Left cardiac atrium (tissue), 4 donors: ENCODE measurements at regions not wholly inside any gene's neighbourhood (a gene's known extent, or its start where the extent isn't known, plus 50 kb on each side); places are given as distances from the start of the nearest gene placed in this dataset.
A peak's percentile ranks its signal among the peaks of the same experiment; 100 is the strongest.
"Not testable (repeated sequence)": the region's sequence is repeated elsewhere in the genome, so short reads cannot be mapped to it uniquely, and the experiment has no call there.

ENCODE experiments used
- ATAC-seq, 2 donors: fragments of 200-7000 bp; cut with Tn5 transposase; one replicate each; pipeline ENCODE4 v1.9.1; 2020; ENCODE audit warnings: mild to moderate bottlenecking in 2 of 2, moderate library complexity in 2 of 2
- DNase-seq: peaks from one replicate; pipeline ENCODE4 v3.0.0-alpha.2; 2020
- intact Hi-C, 2 donors: fragments of 100-400 bp; cut with DNase I; formaldehyde crosslinking; loops; one replicate each; pipeline versions ENCODE4 v1.14.1 to v1.15.1; 2022 to 2023
- donor health status: DM: no; HTN: yes; CAD: no.
- donor health status: DM: no; HTN: yes; CAD: no; lungs with severe emphysema.
- donor health status: DM: yes; HTN: yes; CAD: no.
- donor health status: Dilated cardiomyopathy.

DNA sequence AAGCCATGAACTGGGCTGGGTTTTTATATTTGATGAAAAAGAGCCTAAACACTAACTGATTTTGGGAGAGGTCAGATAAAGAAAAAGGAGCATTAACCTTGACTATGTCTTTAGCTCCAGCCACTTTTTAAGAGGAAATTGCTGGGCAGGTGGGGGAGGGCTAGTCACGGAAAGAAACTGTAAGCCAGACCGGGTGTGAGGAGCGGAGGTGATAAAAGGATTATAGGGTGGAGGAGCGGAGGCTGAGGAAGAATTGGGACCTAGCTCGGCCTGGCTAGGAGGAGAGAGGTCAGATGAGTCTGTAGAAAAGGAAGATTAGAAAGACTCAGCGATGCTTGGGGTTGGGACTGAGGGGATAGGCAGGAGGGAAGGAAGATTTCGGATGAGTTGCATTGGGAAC lies 117.5 kb upstream of the INTU start:
- intact Hi-C loops, ATAC-seq, DNase-seq: not testable (repeated sequence)

DNA sequence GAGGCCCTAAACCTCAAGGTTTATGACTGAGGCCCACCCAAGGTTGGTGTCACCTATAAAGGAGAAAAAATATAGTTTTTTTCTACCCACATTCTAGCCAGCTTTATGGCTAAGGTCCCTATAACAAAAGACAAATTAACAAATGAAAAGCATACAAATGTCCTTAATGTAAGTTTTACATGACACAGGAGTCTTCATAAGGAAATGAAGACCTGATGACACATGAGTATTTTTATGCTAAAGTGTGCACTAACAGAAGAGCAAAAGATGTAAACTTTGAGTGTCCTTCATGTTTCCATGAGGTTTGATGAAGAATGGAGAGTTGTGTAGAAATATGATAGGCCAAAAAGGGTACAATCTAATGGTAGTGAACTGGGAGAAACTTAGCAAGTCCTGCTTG lies 114.7 kb upstream of the INTU start:
- intact Hi-C loops, result no loop called here
- ATAC-seq, result no peak
- no peak for DNase-seq

DNA sequence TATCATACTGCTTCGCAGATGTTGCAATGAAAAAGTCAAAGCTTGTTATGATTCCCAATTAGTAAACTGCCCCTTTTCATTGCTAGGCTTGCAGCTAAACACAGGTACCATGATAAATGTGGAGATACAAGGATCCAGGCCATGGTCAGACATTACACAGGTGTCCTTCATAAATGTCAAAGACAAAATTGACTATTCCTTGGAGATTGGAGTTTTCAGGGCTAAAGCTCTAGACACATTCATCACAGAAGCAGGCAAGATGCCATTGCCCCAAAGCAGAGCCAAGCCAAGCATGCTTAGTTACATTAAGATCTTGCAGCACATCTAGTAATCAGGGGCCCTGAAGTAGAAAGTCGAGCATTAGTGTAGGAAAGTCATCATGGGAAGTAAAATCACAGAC lies 111.3 kb upstream of the INTU start:
- DNase-seq (peak; percentile 34), ATAC-seq (no peak)
- intact Hi-C loops, result no loop called here

DNA sequence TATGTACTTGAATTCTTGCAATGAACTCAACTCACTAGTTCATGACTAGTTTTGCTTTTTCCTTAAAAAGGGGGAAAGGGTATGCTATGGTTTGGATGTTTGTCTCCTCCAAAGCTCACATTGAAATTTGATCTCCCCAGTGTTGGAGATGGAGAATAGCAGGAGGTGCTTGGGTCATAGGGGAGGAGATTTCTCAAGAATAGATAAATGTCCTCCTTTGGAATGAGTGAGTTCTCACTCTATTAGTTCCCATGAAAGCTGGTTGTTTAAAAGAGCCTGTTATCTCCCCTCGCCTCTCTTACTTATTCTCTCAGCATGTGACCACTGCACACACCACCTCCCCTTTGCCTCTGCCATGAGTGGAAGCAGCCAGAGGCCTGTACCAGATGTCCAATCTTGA lies 109.4 kb upstream of the INTU start:
- ATAC-seq, result no peak
- no peak for DNase-seq
- intact Hi-C loops, result no loop called here

DNA sequence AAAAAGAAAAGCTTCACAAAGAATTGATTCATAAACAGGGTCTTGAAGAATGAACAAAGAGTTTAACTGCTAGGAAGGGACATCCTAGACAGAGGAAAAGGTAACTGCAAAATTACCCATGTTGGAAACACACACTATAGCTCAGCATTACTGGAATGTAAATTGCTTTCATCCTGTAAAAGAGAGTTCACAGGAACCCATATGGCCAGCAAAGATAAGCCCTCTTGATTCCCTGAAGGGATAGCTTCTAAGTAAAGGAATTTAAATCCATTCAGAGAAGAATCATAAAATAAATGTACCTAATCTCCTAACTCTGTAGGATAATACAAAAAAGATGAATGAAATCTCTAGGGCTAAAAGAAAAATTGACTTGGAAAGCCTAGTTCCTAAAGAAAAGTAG lies 107.1 kb upstream of the INTU start:
- intact Hi-C loops, result no loop called here
- ATAC-seq (no peak), DNase-seq (no peak)

DNA sequence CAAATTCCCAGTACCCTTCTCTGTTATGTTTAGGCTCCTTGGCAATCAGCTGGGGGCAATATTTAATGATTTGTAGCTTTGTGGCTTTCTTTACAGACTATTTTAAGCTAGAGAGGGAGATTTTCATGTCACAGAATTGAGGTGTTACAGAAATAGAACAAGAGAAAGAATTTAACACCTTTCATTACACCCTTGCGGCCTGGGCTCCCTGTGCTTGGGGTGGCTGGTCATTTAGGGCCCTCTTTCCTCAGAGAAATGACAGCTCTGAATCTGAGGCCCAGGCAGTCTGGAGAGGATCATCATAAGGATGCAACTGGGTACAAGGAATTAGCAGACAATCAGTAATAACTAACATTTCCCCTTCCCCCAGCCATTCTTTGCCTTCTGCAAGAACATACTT lies 104.5 kb upstream of the INTU start:
- intact Hi-C loops, result no loop called here
- DNase-seq (no peak), ATAC-seq (peak; percentile 22 to 66)

DNA sequence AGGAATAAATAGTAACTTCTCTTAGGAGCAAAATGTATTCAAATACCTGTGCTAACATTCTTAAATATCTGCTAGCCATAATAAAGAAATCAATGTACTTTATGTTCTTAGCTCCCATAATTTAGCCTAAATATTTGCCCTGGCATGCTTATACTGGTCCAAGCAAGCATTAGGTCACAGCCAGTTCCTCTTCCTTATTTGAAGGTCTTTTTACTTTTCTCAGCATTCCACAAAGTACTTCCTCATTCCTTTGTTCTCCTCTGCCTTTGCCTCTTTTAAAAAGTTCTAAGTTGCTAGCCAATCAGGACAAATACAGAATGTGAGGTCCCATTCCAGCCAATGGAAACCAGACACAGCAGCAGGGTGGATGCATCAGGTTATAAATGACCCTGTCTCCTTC lies 102.9 kb upstream of the INTU start:
- DNase-seq, ATAC-seq, intact Hi-C loops: not testable (repeated sequence)

DNA sequence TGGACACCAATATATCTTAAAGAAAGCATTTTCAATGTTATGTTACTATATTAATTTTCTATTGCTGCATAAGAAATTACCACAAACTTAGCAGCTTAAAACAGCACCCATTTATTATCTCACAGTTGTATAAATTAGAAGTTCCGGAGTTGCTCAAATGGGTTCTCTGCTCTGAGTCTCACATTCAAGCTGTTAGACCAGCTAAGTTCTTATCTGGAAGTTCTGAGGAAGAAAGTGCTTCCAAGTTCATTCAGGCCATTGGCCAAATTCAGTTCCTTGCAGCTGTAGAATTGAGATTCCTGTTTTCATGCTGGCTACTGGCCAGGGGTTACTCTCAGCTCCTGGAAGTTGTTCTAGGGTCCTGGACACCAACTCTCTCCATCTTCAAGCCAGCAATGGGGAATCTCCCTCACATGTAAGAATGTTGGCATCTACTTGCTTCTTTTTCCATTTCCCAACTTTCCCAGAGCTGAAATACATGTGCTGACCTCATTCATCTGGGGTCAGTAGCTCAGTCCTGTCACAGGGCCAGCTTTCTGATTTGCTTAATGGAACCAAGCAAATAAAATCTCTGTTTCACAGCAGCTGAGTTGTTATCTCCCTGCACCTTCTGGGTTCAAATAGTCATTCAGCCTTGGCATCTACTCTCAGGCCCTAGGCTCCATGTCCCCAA lies 99.6 kb upstream of the INTU start:
- DNase-seq, result peak; percentile 75
- intact Hi-C loops, result no loop called here
- peak; percentile 96 to 99 for ATAC-seq

DNA sequence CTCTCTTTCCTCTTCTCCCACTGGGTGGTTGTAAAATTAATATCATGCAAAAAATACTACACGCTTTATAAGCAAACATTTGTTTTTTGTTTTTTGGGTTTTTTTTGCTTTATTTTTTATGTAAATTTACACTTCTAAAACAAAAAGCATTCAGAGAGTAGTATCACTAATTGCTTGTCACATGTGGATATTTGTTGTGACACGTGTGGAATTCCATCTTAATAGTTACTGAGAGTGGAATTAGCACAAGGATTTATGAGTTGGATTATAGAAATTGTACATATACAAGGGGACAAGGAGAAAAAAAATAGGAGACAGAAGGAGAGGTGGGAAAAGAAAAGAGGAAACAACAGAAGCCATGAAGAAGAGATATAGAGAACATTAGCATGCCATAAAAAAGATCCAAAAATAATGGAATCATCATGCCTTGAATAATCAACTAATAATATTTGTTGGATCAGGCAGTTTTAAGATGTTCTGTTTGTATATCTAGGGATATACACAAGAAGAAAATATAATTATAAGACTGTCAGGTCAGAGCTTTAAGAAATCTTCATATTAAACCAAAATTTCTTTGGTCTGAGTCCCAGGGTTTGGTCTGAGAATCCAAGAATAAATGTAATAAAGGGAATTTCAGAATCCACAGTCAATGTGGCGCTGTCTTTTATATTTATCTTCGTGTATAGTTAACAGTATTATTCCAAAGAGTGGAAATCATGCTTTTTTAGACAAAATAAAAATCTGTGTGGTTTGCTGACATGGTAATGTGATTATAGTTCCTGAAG lies 98.5 kb upstream of the INTU start:
- intact Hi-C loops, result no loop called here
- ATAC-seq (no peak), DNase-seq (no peak)

DNA sequence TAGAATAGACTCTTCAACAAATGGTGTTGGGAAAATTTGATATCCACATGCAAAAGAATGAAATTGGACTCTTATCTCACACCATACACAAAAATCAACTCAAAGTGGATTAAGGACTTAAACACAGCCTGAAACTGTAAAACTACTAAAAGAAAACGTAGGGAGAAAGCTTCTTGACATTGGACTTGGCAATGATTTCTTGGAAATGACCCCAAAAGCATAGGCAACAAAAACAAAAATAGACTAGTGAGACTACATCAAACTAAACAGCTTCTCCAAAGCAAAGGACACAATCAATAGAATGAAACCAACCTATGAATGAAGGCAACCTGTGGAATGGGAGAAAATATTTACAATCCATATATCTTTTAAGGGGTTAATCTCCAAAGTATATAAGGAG lies 94.7 kb upstream of the INTU start:
- ATAC-seq (no peak), DNase-seq (no peak)
- intact Hi-C loops, result no loop called here

DNA sequence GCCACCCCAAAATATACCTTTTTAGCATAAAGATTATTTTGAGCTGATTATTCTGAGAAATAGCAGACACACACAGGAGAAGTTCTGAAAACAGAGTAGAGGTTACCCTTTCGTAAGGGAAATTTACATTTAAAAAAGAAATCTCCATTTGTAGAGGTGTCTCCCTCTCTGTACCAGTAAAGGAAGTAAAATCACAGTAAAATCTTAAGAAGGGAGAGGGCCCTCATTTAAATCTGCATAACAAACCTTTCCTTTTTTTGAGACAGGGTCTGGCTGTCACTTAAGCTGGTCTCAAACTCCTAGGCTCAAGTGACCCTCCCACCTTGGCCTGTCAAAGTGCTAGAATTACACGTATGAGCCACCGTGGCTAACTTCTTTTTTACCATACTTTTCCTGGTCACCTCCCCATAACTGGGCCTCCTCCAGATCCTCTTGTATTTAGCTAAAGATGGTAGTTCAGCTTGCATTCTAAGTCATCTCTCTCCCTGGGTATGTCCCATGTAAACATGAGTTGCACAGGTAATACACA lies 92.2 kb upstream of the INTU start:
- intact Hi-C loops, result loop anchor here in 1 of 2 donors (2.0 kb wide), 1 partner anchor 60 kb away; no protein-coding TSS in a partner anchor
- no peak for DNase-seq
- no peak for ATAC-seq

DNA sequence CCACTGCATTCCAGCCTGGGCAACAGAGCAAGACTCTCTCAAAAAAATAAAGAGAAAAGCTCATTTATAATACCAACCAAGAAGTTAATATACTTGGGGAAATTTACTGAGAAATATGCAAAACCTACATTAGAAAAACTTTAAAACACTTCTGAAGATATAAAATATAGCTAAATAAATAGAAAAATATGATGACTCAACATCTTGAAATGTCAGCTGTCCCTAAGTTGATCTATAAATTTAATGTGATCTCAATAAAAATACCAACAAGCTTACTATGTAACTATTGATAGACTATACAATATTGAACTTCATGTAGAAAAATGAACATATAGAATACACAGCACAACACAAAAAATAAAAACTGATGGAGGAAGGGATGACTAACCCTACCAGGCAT lies 87.5 kb upstream of the INTU start:
- DNase-seq, result no peak
- intact Hi-C loops, result no loop called here
- no peak for ATAC-seq

DNA sequence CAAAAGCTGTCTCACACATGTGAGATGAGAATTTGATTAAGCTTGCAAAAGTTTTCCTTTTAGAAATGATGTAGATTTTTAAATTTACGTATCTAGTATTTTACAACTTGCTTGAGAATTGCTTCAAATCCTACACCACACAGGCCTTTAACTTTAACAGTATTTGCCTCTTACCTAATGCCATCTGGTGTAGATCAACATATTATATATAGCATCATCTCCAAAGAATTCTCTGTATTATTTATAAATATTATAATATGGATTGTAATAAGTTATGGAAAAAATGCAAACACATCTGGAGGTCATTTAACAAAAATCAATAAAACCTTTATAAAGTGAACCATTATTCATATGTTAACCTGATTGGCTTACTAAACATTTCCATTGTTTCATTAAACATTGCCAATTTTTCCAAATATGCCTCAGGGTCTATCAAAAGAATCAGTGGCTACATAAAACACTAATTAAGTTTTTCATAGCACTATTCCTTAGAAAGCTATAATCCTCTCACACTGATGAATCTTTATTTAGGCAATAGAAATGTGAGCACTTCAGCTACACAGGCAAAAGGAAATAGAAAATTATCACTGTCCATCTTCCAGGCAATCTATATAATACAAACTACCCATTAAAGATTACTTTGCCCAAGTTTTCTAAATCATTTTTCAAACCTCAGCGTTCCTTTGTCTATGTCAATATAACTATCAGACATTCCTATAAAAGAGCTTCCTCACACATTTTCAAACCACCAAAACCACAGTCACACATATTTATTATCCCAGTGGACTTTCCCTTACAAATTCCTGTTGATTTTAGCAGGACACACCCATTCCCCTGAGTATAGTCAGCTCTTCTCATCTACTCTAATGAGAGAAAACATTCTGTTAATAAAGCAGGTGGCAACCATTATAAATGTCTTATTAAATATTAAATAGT lies 83.5 kb upstream of the INTU start:
- intact Hi-C loops, result no loop called here
- DNase-seq (no peak), ATAC-seq (no peak)

DNA sequence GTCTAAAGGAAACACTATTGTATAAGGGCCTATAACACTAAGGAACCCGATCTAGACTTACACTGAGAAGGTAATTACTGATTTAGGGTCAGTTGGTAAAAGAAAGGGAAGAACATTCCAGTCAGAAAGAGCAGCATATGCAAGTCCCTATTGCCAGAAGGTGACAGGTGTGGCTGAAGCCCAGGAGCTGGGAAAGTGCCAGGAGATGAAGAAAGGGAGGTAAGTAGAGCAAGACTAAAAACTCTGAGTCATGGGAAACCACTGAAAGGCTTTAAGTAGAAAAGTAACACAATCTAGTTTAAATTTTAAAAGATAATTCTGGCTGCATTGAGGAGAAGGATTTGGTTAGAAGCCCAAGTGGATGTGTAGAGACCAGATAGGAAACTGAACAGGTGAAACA lies 77.7 kb upstream of the INTU start:
- intact Hi-C loops, result no loop called here
- DNase-seq (no peak), ATAC-seq (no peak)

DNA sequence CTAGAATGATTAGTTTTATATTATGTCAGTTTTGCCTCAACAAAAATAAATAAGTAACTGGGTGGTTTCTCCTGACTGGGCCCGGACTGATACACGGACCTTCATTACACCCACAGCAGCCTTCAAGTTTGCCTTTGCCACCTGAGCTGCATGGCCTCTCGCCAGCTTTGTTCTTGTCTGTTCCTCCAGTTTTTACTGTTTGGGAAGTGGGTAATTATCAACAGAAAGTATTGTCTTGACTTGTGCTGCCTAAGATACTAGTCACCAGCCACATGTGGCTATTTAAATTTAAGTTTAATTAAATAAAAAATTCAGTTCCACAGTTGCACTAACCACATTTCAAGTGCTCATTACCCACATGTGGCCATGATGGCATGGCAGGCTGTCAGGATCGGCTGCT lies 74.7 kb upstream of the INTU start:
- no peak for ATAC-seq
- intact Hi-C loops, result no loop called here
- no peak for DNase-seq

DNA sequence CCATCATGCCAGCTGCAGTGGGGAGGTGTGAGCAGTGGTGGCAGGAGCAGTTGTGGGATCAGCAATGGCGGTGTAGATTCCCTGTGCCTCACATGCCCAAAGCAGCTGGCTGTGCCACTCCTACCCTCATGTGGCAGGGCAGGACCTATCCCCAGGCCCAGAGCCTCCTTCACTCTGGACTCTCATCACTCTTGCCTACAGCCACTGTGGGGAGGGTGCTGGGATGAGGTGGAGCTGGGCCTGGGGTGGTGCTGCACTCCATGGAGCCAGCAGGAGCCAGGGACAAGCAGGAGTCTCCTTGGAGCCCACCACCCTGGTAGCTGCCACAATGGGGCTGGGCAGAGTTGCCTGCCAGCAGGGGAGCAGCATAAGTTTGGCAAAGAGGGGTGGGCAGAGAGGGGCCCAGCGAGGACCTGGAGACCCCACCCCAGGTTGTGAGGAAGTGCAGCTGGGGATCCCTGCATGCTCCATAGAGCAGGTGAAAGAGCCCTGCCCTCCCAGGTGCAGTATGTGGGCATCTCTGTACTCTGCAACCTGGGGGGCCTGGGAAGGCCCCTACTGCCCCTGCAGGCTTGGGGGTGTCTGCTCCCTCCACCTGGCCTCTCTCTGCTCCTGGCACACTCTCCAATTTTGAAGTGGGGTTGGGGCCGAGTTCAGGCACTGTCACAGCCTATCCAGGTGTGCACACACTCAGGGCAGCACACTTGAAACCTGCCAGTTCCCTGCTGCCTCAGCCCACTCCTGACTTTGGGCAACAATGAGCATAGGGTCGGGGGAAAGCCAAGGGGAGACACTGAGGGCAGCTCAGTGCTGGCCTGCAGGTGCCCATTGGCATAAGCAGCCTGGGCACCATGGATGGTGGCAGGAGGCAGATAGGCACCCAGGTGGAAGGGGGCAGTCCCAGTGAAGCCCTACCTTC lies 74.0 kb upstream of the INTU start:
- intact Hi-C loops, result no loop called here
- ATAC-seq (no peak), DNase-seq (no peak)

DNA sequence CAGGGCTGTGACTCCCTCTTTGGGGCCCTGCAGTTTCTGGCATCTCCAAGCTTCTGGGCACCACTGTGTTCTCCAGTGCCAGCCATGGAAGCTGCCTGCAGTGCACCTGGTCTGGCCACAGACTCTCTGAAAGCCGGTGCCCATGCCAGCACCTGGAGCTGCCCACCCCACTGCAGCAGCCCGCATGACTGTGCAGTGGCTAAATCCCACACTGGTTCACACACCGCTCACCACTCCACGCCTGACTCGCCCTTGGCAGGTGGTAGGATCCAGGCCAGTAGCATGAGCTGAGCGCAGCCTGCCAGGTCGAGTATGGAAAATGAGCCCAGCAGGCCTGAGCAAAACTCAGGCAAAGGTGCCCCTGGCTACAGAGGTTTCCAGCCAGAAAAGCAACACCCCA lies 72.8 kb upstream of the INTU start:
- no peak for DNase-seq
- ATAC-seq, result no peak
- intact Hi-C loops, result no loop called here

DNA sequence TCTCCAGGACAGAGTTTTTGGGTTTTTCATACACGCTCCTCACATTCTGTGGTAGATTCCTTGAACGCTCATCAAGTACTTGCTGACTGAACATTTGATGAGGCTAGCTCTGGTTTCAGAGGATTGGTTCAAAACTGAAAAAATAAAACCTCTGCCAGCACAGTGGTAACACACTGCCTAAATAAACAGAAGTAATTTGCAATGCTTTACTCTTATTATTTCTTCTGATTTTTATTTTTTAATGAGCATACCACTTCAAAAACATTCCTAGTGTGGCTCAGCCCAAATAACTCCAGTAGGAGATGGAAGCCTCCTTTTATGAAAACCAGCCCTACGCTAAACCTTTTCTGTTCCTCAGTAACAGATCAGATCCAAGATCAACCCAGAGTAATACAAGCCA lies 72.0 kb upstream of the INTU start:
- intact Hi-C loops, result no loop called here
- no peak for ATAC-seq
- DNase-seq, result no peak

DNA sequence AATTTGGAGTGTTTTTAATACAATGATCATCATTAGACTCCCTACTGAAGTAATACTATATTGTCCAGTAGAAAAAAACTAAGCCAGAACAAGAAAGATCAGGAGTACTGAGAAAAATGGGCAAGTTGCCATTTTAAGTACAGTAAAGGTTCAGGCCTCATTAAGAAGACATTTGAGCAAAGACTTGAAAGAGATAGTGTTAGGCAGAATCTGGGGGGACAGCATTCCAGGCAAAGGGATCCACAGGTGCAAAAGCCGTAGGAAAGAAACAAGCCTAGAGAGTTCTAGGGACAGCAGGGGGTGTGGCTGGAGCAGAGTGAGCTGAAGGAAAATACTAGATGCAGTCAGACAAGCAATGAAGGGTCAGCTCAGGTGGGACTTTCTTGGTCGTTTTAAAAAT lies 58.1 kb upstream of the INTU start:
- DNase-seq (no peak), ATAC-seq (no peak)
- intact Hi-C loops, result no loop called here
